ENCODE measurements at regions not wholly inside any gene's neighbourhood (a gene's known extent, or its start where the extent isn't known, plus 50 kb on each side); places are given as distances from the start of the nearest gene placed in this dataset.

DNA sequence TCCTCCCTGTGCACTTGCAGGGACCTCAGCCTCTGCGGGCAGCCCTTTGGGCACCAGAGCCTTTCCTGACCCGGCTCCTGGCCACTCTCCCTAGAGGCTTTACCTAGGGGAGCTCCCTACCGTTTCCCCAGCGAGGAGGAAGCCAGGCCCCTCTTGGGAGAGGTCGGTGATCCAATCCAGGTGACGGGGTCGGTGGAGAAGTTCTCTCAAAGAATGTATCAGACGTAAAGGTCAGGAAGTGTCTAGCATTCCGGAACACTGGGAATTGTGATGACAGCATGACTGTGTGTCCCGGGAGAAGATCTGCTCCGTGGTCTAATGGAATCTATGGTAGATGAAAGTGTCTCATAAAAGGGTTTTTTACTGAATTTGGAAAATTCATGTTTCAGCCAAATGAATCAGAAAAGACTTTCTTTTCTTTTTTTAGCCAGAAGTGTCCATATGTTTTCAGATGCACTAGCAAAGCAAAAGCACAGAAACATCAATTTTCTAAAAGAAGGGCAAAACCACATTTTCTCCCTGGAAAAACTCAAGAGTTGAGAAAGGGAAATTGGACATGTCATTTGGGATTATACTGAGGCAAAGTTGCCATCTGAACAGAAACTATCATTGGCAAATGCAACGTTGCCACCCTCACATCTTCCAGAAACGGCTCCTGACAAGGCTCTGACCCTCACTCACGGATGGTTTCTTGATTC, 289.4 kb downstream of the THBS2 start:
- Histone ChIP-seq H3K9ac (ENCODE audit: low read length) (no peak overlapping the region), H3K4me2 (ENCODE audit: low read depth, low read length) (no peak overlapping the region), H3K36me3 (replicated peaks; ENCODE audit: insufficient read depth, low read length) (no peaks in the 10 kb centered on the region), H3K9me3 (replicated peaks; ENCODE audit: insufficient read depth, low read length) (no peaks in the 10 kb centered on the region), H3K9me2 (replicated peaks; ENCODE audit: insufficient read depth, low read length) (no peaks in the 10 kb centered on the region), H4K20me1 (ENCODE audit: insufficient read depth, low read length) (no peaks in the 10 kb centered on the region), H3K4me3 (ENCODE audit: low read length) (no peak overlapping the region), H3K4me1 (ENCODE audit: low read length) (no peaks in the 10 kb centered on the region; the same call in 1 of the 2 replicates), H3K79me2 (ENCODE audit: low read length) (no peaks in the 10 kb centered on the region), H2AFZ (ENCODE audit: low read length) (no peak overlapping the region), H3K27me3 (replicated peaks; ENCODE audit: insufficient read depth, low read length) (no peaks in the 10 kb centered on the region), H3F3A (ENCODE audit: insufficient read depth, low read length) (no peaks in the 10 kb centered on the region), H3K27ac (ENCODE audit: low read length) (no peak overlapping the region)
- TF ChIP-seq EZH2phosphoT487 (IDR thresholded peaks at IDR 0.05; ENCODE audit: low read length) (no peak), EZH2 (optimal IDR thresholded peaks at IDR 0.05; ENCODE audit: low read depth, low read length) (no peak)
- TF ChIP-seq, protein P1, sequence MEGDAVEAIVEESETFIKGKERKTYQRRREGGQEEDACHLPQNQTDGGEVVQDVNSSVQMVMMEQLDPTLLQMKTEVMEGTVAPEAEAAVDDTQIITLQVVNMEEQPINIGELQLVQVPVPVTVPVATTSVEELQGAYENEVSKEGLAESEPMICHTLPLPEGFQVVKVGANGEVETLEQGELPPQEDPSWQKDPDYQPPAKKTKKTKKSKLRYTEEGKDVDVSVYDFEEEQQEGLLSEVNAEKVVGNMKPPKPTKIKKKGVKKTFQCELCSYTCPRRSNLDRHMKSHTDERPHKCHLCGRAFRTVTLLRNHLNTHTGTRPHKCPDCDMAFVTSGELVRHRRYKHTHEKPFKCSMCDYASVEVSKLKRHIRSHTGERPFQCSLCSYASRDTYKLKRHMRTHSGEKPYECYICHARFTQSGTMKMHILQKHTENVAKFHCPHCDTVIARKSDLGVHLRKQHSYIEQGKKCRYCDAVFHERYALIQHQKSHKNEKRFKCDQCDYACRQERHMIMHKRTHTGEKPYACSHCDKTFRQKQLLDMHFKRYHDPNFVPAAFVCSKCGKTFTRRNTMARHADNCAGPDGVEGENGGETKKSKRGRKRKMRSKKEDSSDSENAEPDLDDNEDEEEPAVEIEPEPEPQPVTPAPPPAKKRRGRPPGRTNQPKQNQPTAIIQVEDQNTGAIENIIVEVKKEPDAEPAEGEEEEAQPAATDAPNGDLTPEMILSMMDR (IDR thresholded peaks at IDR 0.05; ENCODE audit: low read length) = no peak
- DNase-seq = no peak

DNA sequence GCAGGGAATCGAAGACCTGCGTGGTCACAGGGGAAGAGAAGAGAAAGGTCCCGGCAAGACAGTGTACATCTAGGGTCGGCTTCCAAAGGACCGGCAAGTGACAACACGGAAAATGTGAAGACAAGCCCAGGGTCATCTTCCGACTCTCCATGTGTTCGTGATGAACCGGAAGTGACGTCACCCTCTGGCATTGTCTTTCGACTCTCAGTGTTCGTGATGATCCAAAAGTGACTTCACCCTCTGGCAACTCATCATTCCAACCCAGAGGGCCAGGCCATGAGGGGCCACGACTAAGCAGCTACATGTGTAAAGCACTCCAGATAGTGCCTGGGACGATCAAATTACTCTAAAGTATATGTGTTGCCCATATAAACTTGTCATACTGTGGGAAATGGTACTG, 290.8 kb downstream of the THBS2 start:
- Histone ChIP-seq H3K4me2 (ENCODE audit: low read depth, low read length) (no peak overlapping the region), H3K9me2 (replicated peaks; ENCODE audit: insufficient read depth, low read length) (no peaks in the 10 kb centered on the region), H3F3A (ENCODE audit: insufficient read depth, low read length) (no peaks in the 10 kb centered on the region), H4K20me1 (ENCODE audit: insufficient read depth, low read length) (no peaks in the 10 kb centered on the region), H3K4me1 (ENCODE audit: low read length) (no peaks in the 10 kb centered on the region; the same call in 1 of the 2 replicates), H2AFZ (ENCODE audit: low read length) (no peak overlapping the region), H3K79me2 (ENCODE audit: low read length) (no peaks in the 10 kb centered on the region), H3K36me3 (replicated peaks; ENCODE audit: insufficient read depth, low read length) (no peaks in the 10 kb centered on the region), H3K9me3 (replicated peaks; ENCODE audit: insufficient read depth, low read length) (no peaks in the 10 kb centered on the region), H3K4me3 (ENCODE audit: low read length) (no peak overlapping the region), H3K27me3 (replicated peaks; ENCODE audit: insufficient read depth, low read length) (no peaks in the 10 kb centered on the region), H3K9ac (ENCODE audit: low read length) (no peak overlapping the region), H3K27ac (ENCODE audit: low read length) (no peak overlapping the region)
- no peak for DNase-seq
- TF ChIP-seq EZH2phosphoT487 (IDR thresholded peaks at IDR 0.05; ENCODE audit: low read length) (no peak), EZH2 (optimal IDR thresholded peaks at IDR 0.05; ENCODE audit: low read depth, low read length) (no peak)
- TF ChIP-seq, protein P1 (IDR thresholded peaks at IDR 0.05; ENCODE audit: low read length) = no peak

DNA sequence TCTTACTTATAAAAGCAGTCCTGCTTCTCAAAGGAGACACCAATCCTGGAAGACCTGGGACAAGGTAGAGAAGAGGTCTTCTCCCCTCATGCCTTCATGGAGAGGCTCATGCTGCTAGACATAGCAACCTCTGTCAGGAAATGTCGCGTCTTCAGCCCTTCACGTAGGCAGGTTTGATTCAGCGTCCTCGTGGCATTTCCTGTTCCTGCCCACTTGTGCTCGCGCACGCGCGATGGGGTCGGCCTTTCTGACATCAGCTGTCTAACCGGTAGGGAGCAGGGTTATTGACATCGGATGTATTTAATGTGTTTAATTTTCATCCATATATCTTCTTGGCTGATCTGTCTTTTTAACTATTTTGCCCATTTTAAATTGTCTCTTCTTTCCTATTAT, 292.4 kb downstream of the THBS2 start:
- Histone ChIP-seq H3K9me3 (replicated peaks; ENCODE audit: insufficient read depth, low read length) (no peaks in the 10 kb centered on the region), H3K4me1 (ENCODE audit: low read length) (no peaks in the 10 kb centered on the region), H3K4me2 (ENCODE audit: low read depth, low read length) (no peak overlapping the region), H2AFZ (ENCODE audit: low read length) (no peak overlapping the region), H3K4me3 (ENCODE audit: low read length) (no peak overlapping the region), H3K27ac (ENCODE audit: low read length) (no peak overlapping the region), H3K9me2 (replicated peaks; ENCODE audit: insufficient read depth, low read length) (no peaks in the 10 kb centered on the region), H4K20me1 (ENCODE audit: insufficient read depth, low read length) (no peaks in the 10 kb centered on the region), H3K9ac (ENCODE audit: low read length) (no peak overlapping the region), H3F3A (ENCODE audit: insufficient read depth, low read length) (no peaks in the 10 kb centered on the region), H3K79me2 (ENCODE audit: low read length) (no peaks in the 10 kb centered on the region), H3K27me3 (replicated peaks; ENCODE audit: insufficient read depth, low read length) (no peaks in the 10 kb centered on the region), H3K36me3 (replicated peaks; ENCODE audit: insufficient read depth, low read length) (no peaks in the 10 kb centered on the region)
- TF ChIP-seq, protein P1 (IDR thresholded peaks at IDR 0.05; ENCODE audit: low read length) = no peak
- TF ChIP-seq EZH2 (optimal IDR thresholded peaks at IDR 0.05; ENCODE audit: low read depth, low read length) = no peak
- no peak for TF ChIP-seq EZH2phosphoT487 (IDR thresholded peaks at IDR 0.05; ENCODE audit: low read length)
- DNase-seq = no peak
